Cardiac muscle cell (in vitro differentiated cells and primary cell): ENCODE measurements at regions not wholly inside any gene's neighbourhood (a gene's known extent, or its start where the extent isn't known, plus 50 kb on each side); places are given as distances from the start of the nearest gene placed in this dataset.
A peak's percentile ranks its signal among the peaks of the same experiment; 100 is the strongest.

Experiments used
- DNase-seq, 2 donors: peaks; one replicate each; pipeline versions ENCODE4 v3.0.0 to v3.0.0-alpha.2; 2010 to 2017; ENCODE audit warnings: low read depth in 1 of 2, low spot score in 1 of 2
- H3K27ac ChIP-seq: fragments of 200-600 bp; sonication (generic); 2 replicates; pipeline ENCODE4 v1.5.1; 2016
- H3K27me3 ChIP-seq: fragments of 200-600 bp; sonication (generic); 2 replicates; pipeline ENCODE4 v1.6.0; 2016; ENCODE audit warnings: control low read depth
- H3K36me3 ChIP-seq: fragments of 200-600 bp; sonication (generic); 2 replicates; pipeline ENCODE4 v1.5.1; 2016; ENCODE audit warnings: control low read depth
- H3K4me1 ChIP-seq: fragments of 200-600 bp; sonication (generic); 2 replicates; pipeline ENCODE4 v1.8.1; 2017; ENCODE audit warnings: low read depth, mild to moderate bottlenecking, mixed run types
- H3K4me3 ChIP-seq: fragments of 200-600 bp; sonication (generic); 2 replicates; pipeline ENCODE4 v1.5.1; 2016; ENCODE audit warnings: mild to moderate bottlenecking
- H3K9me3 ChIP-seq: fragments of 200-600 bp; sonication (generic); 2 replicates; pipeline ENCODE4 v1.5.1; 2017; ENCODE audit warnings: low read depth, mild to moderate bottlenecking, control low read depth
- CTCF ChIP-seq: IDR thresholded peaks from 2 replicates; pipeline ENCODE4 v1.5.1; 2012; ENCODE audit warnings: low read depth, mild to moderate bottlenecking, low read length

- Histone ChIP-seq H3K36me3 (no peaks in the 10 kb centered on the region), H3K27me3 (no peaks in the 10 kb centered on the region), H3K9me3 (no peaks in the 10 kb centered on the region), H3K4me1 (no peaks in the 10 kb centered on the region), H3K27ac (no peak overlapping the region), H3K4me3 (no peak overlapping the region)
- no peak for TF ChIP-seq CTCF
- no peak for DNase-seq
Measured at GRCh38 chr6:122859676-122860075, 70.6 kb downstream of the SMPDL3A start.

GRCh38 chr6:122861594-122861993, 72.5 kb downstream of the SMPDL3A start:
- no peak for TF ChIP-seq CTCF
- Histone ChIP-seq H3K36me3 (no peaks in the 10 kb centered on the region), H3K9me3 (no peaks in the 10 kb centered on the region), H3K27ac (no peak overlapping the region), H3K27me3 (no peaks in the 10 kb centered on the region), H3K4me1 (no peaks in the 10 kb centered on the region), H3K4me3 (no peak overlapping the region)
- DNase-seq, result no peak

GRCh38 chr6:122868137-122868536, 79.1 kb downstream of the SMPDL3A start:
- H3K27ac ChIP-seq, result no peak overlapping the region
- no peak for DNase-seq
- no peaks in the 10 kb centered on the region for H3K36me3 ChIP-seq
- H3K4me3 ChIP-seq, result no peak overlapping the region
- no peaks in the 10 kb centered on the region for H3K27me3 ChIP-seq
- no peaks in the 10 kb centered on the region for H3K9me3 ChIP-seq
- TF ChIP-seq CTCF, result no peak
- no peaks in the 10 kb centered on the region for H3K4me1 ChIP-seq

- H3K4me3 ChIP-seq, result no peak overlapping the region
- no peaks in the 10 kb centered on the region for H3K9me3 ChIP-seq
- no peaks in the 10 kb centered on the region for H3K4me1 ChIP-seq
- H3K27ac ChIP-seq, result no peak overlapping the region
- H3K36me3 ChIP-seq, result no peaks in the 10 kb centered on the region
- DNase-seq, result peak; percentile 63 to 66
- TF ChIP-seq CTCF, result peak; percentile 59
- no peaks in the 10 kb centered on the region for H3K27me3 ChIP-seq
Measured at GRCh38 chr6:122869437-122870024, 80.5 kb downstream of the SMPDL3A start.

- Histone ChIP-seq H3K27me3 (no peaks in the 10 kb centered on the region), H3K4me3 (no peak overlapping the region), H3K36me3 (no peaks in the 10 kb centered on the region), H3K9me3 (no peaks in the 10 kb centered on the region), H3K4me1 (no peaks in the 10 kb centered on the region), H3K27ac (no peak overlapping the region)
- no peak for TF ChIP-seq CTCF
- peak in 1 of 2 donors; percentile 3 for DNase-seq
Measured at GRCh38 chr6:122871079-122871478, 82.0 kb downstream of the SMPDL3A start.
